ENCODE measurements at regions not wholly inside any gene's neighbourhood (a gene's known extent, or its start where the extent isn't known, plus 50 kb on each side); places are given as distances from the start of the nearest gene placed in this dataset.

- TF ChIP-seq CTCF (conservative IDR thresholded peaks at IDR 0.05; ENCODE audit: low read length): no peak
- TF ChIP-seq EZH2phosphoT487 (IDR thresholded peaks at IDR 0.05; ENCODE audit: borderline replicate concordance): no peak
- Histone ChIP-seq H3K4me1 (ENCODE audit: insufficient read depth, low read length, poor library complexity, severe bottlenecking) (no peaks in the 10 kb centered on the region), H3K9me3 (ENCODE audit: insufficient read depth, low read depth, low read length) (no peaks in the 10 kb centered on the region), H3K79me2 (ENCODE audit: insufficient read depth, low read length) (no peaks in the 10 kb centered on the region), H3K9me2 (replicated peaks; ENCODE audit: low read depth, low read length) (no peaks in the 10 kb centered on the region), H3K9ac (ENCODE audit: low read depth, low read length, poor library complexity, severe bottlenecking) (no peak overlapping the region), H2AFZ (ENCODE audit: low read length) (no peak overlapping the region), H3F3A (ENCODE audit: low read depth) (no peaks in the 10 kb centered on the region), H3K4me2 (ENCODE audit: low read depth, low read length, poor library complexity, severe bottlenecking) (no peak overlapping the region), H4K20me1 (ENCODE audit: insufficient read depth, low read length, poor library complexity, severe bottlenecking) (no peaks in the 10 kb centered on the region), H3K27me3 (ENCODE audit: insufficient read depth, low read length, poor library complexity, severe bottlenecking) (no peaks in the 10 kb centered on the region), H3K4me3 (ENCODE audit: low read length, poor library complexity, severe bottlenecking) (no peak overlapping the region), H3K36me3 (ENCODE audit: insufficient read depth, low read length) (no peaks in the 10 kb centered on the region)
These were observed 69.2 kb upstream of the ARHGAP5 start for GRCh38 chr14:32007755-32008362.

GRCh38 chr14:32008602-32009193 is 68.4 kb upstream of the ARHGAP5 start:
- no peaks in the 10 kb centered on the region for H3K4me1 ChIP-seq (ENCODE audit: insufficient read depth, low read length, poor library complexity, severe bottlenecking)
- no peaks in the 10 kb centered on the region for H3K9me2 ChIP-seq (replicated peaks; ENCODE audit: low read depth, low read length)
- no peaks in the 10 kb centered on the region for H3K36me3 ChIP-seq (ENCODE audit: insufficient read depth, low read length)
- no peaks in the 10 kb centered on the region for H3K9me3 ChIP-seq (ENCODE audit: insufficient read depth, low read depth, low read length)
- no peak overlapping the region for H2AFZ ChIP-seq (ENCODE audit: low read length)
- H3K4me2 ChIP-seq (ENCODE audit: low read depth, low read length, poor library complexity, severe bottlenecking): no peak overlapping the region
- no peaks in the 10 kb centered on the region for H3K27me3 ChIP-seq (ENCODE audit: insufficient read depth, low read length, poor library complexity, severe bottlenecking)
- H3K79me2 ChIP-seq (ENCODE audit: insufficient read depth, low read length): no peaks in the 10 kb centered on the region
- TF ChIP-seq CTCF (conservative IDR thresholded peaks at IDR 0.05; ENCODE audit: low read length) (no peak), EZH2phosphoT487 (IDR thresholded peaks at IDR 0.05; ENCODE audit: borderline replicate concordance) (no peak)
- no peaks in the 10 kb centered on the region for H3F3A ChIP-seq (ENCODE audit: low read depth)
- H3K9ac ChIP-seq (ENCODE audit: low read depth, low read length, poor library complexity, severe bottlenecking): no peak overlapping the region
- no peak overlapping the region for H3K4me3 ChIP-seq (ENCODE audit: low read length, poor library complexity, severe bottlenecking)
- H4K20me1 ChIP-seq (ENCODE audit: insufficient read depth, low read length, poor library complexity, severe bottlenecking): no peaks in the 10 kb centered on the region

- H3K79me2 ChIP-seq (ENCODE audit: insufficient read depth, low read length): no peaks in the 10 kb centered on the region
- no peak overlapping the region for H2AFZ ChIP-seq (ENCODE audit: low read length)
- H3F3A ChIP-seq (ENCODE audit: low read depth): no peaks in the 10 kb centered on the region
- H3K9me2 ChIP-seq (replicated peaks; ENCODE audit: low read depth, low read length): no peaks in the 10 kb centered on the region
- H4K20me1 ChIP-seq (ENCODE audit: insufficient read depth, low read length, poor library complexity, severe bottlenecking): no peaks in the 10 kb centered on the region
- TF ChIP-seq CTCF (conservative IDR thresholded peaks at IDR 0.05; ENCODE audit: low read length): no peak
- TF ChIP-seq EZH2phosphoT487 (IDR thresholded peaks at IDR 0.05; ENCODE audit: borderline replicate concordance): no peak
- H3K36me3 ChIP-seq (ENCODE audit: insufficient read depth, low read length): no peaks in the 10 kb centered on the region
- no peaks in the 10 kb centered on the region for H3K4me1 ChIP-seq (ENCODE audit: insufficient read depth, low read length, poor library complexity, severe bottlenecking)
- no peaks in the 10 kb centered on the region for H3K9me3 ChIP-seq (ENCODE audit: insufficient read depth, low read depth, low read length)
- no peak overlapping the region for H3K9ac ChIP-seq (ENCODE audit: low read depth, low read length, poor library complexity, severe bottlenecking)
- H3K4me3 ChIP-seq (ENCODE audit: low read length, poor library complexity, severe bottlenecking): no peak overlapping the region
- H3K4me2 ChIP-seq (ENCODE audit: low read depth, low read length, poor library complexity, severe bottlenecking): no peak overlapping the region
- no peaks in the 10 kb centered on the region for H3K27me3 ChIP-seq (ENCODE audit: insufficient read depth, low read length, poor library complexity, severe bottlenecking)
These were observed 67.7 kb upstream of the ARHGAP5 start for GRCh38 chr14:32009221-32009975.
